GM12875 (cell line): ENCODE measurements at regions not wholly inside any gene's neighbourhood (a gene's known extent, or its start where the extent isn't known, plus 50 kb on each side); places are given as distances from the start of the nearest gene placed in this dataset.

ENCODE experiments used
- H3K4me3 ChIP-seq: one replicate; pipeline ENCODE4 v1.5.1; 2011; ENCODE audit warnings: low read depth, low read length, control low read depth
- TF ChIP-seq, protein P1 (sequence below): IDR thresholded peaks from 2 replicates; pipeline ENCODE4 v1.5.1; 2011; ENCODE audit warnings: low read depth, mild to moderate bottlenecking, control low read depth, inconsistent platforms, low read length, moderate library complexity, borderline replicate concordance; ENCODE audit not compliant: insufficient read depth

DNA sequence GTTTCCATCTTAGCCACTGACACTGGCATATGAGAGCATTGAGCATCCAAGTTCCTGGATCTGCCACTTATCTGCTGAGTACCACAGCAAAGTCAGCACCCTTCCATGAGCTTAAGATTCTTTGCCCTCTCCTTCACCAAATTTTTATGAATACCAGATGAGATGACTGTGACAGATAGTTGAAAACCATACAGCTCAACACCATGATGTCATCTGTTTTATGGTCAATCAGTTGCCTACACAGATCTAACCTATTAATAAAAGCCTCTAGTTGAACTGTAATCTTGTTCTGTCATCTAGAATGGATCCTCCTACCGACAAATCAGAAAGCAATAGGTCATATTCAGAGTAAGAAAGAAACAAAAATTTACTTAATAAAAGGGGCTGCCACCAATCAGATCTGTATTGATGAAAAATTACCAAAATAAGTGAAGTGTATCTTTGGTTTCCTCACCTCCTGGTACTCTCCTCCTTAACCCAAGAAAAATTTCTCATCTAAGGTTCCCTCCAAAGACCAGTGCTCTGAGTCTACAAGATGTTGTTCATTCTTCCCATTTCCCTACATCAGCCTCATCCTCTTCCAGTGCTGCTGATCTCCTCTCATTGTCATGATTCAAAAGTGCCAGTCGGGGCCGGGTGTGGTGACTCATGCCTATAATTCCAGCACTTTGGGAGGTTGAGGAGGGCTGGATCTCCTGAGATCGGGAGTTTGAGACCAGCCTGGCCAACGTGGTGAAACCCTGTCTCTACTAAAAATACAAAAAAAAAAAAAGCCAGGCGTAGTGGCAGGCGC, 138.8 kb upstream of the CTTNBP2NL start:
- no peak overlapping the region for H3K4me3 ChIP-seq
- TF ChIP-seq, protein P1, sequence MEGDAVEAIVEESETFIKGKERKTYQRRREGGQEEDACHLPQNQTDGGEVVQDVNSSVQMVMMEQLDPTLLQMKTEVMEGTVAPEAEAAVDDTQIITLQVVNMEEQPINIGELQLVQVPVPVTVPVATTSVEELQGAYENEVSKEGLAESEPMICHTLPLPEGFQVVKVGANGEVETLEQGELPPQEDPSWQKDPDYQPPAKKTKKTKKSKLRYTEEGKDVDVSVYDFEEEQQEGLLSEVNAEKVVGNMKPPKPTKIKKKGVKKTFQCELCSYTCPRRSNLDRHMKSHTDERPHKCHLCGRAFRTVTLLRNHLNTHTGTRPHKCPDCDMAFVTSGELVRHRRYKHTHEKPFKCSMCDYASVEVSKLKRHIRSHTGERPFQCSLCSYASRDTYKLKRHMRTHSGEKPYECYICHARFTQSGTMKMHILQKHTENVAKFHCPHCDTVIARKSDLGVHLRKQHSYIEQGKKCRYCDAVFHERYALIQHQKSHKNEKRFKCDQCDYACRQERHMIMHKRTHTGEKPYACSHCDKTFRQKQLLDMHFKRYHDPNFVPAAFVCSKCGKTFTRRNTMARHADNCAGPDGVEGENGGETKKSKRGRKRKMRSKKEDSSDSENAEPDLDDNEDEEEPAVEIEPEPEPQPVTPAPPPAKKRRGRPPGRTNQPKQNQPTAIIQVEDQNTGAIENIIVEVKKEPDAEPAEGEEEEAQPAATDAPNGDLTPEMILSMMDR, result no peak

DNA sequence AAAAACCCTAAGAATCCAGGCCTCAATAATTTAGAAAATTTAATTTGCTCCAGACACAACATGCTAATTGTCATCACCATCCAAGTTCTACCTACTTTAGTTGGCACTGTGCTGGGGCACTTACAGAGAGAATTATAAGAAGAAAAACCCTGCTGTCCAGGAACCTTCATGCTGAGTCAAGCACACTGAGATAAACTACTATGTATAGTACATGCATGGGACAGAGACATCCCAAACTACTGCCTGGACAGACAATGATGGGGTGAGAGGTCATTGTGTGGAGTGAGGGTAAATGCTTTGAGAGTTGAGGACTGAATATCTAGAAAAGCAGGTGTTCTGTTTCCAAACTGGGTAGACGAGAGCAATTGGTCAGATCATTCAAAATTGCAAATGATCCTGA, 135.3 kb upstream of the CTTNBP2NL start:
- no peak overlapping the region for H3K4me3 ChIP-seq

DNA sequence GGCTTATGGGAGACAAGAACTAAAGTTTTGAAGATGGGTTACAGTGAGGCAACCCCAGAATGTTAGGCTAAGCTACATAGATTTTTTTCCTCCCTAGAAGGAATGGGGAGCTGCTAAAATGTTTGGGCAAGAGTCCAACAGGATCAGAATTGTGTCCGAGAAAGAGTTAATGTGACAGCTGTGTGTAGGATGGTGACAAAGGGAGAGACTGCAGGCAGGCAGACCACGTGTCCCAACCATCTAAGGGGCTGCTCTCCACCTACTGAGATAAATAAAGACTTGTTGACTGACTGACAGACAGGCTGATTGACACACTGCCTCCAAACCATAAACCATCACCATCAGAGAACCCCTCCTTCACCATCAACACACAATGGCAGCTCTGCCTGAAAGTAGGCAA, 133.7 kb upstream of the CTTNBP2NL start:
- TF ChIP-seq, protein P1, result no peak
- no peak overlapping the region for H3K4me3 ChIP-seq

More for the DNA sequence above, 135.3 kb upstream of the CTTNBP2NL start:
- TF ChIP-seq, protein P1, result no peak

DNA sequence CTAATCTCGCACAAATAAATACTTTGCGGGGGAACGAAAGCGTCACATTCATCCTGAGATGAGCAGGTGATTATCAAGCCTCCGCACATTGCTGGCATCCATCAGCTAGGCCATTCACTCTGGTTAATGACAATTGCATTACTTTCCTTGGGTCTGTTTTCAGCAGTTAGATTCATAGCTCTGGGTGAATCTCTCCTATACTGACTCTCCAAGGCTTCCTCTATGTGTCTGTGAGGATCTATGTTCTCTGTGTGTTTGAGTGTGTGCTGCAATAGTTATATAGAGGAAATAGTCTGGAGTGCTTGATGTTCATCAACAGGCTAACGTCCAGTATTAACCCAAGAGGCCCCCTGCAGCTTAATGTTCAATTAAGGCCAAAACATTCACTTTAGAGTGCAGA, 133.0 kb upstream of the CTTNBP2NL start:
- no peak overlapping the region for H3K4me3 ChIP-seq
- TF ChIP-seq, protein P1, result no peak

DNA sequence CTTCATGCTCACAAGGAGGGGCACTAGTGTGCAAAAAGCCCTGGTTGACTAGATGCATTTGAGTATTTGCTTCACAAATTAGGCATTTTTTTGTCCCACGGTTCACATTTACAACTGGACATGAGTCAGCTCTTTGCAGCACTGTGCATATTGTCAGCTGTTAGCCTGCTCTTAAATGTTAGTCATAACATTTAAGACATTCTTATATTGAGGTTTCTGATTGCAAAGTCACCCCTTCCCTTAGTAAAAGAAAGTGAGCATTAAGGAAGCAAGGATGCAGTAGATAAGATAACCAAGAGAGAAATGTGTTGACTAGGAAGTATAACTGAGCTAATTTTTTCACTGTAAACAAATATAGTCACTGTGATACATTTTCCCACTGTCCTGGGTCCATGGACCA, 132.6 kb upstream of the CTTNBP2NL start:
- TF ChIP-seq, protein P1, result no peak

DNA sequence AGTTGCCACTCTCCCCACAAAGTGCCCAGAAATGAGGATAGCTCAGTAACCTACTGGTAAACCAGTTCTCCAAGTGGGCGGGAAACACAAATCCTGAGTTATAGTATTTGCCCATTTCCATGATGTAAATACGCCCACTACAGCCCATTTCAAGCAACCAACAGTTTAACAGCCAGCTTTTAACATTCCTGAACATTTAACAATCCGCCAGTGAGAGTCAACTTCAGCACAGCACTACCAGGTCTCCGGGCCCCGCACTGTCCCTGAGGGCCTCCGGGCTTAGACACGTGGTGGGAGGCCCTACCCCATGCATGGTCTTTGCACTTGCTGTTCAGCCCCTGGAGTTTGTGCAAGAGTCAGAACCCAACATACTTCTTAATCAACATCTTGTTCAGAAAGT, 132.0 kb upstream of the CTTNBP2NL start:
- TF ChIP-seq, protein P1, result no peak
- H3K4me3 ChIP-seq, result no peak overlapping the region

More for the DNA sequence above, 132.6 kb upstream of the CTTNBP2NL start:
- H3K4me3 ChIP-seq, result no peak overlapping the region

DNA sequence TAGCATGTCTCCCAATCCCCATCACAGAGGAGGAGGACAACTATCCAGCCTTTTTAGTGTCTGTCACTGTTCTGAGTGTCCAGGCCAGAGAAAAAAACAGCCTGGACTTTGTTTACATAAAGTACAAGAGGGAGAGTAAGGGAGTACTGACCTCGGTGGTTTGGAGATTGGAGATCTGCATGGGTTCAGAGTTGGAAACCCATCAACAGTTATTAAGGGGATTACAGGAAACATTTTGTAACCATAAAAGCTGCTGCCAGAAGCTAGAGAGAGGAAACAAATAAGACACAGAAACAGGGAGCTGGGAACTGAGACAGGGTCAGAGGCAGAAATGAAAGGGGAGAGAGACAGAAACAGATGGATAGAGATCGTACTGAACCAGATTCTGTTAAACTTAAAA, 131.5 kb upstream of the CTTNBP2NL start:
- TF ChIP-seq, protein P1, result no peak
- H3K4me3 ChIP-seq, result no peak overlapping the region
